ENCODE measurements at regions not wholly inside any gene's neighbourhood (a gene's known extent, or its start where the extent isn't known, plus 50 kb on each side); places are given as distances from the start of the nearest gene placed in this dataset.

DNA sequence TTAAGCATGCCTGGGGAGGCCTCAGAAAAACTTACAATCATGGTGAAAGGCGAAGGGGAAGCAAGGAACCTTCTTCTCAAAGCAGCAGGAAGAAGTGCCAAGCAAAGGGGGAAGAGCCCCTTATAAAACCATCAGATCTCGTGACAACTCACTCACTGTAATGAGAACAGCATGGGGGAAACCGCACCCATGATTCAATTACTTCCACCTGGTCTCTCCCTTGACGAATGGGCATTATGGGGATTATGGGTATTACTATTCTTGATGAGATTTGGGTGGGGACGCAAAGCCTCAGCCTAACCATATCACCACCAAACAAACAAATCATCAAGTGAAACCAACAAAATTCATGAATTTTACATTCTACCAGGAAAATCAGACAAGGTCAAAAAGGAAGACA is 76.7 kb upstream of the TAB3 start:
- POLR2A ChIA-PET = no interaction called here

DNA sequence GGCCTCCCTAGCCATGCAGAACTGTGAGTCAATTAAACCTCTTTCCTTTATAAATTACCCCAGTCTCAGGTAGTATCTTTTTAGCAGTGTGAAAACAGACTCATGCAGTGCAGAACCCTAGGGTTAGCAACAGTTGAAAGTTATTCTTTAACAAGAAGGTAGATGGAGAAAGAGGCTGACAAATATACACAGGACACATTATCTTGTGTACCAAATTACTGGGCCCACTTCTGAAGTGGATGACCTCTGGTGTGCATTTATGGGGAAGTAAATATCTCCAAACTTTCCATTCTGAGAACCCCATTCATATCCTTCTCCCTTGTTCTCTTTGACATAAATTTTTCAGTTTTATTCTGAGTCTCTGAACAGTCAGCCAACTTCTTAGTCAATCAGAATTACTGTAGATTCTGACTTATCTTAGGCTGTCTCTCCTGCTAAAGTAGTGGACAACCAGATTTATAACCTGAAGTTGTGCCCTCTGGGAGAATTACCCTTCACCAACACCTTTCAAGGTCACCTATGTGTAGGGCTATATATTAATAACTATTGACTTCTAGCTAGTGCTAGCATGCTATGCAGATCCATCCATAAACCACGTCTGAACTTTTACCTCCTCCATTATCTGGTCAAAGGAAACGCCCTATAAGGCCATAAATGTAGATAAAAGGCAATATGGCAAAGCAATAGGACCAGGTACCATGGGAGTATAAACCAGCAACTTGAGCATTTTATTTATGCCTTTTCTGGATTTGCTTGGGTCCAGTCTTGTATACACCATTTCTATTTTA is 72.5 kb upstream of the TAB3 start:
- Histone ChIP-seq H3K27ac (ENCODE audit: low read length in 2 of 2) (no peak overlapping the region), H3K4me3 (ENCODE audit: control extremely low read depth in 1 of 5, extremely low read depth in 1 of 5, insufficient read depth in 1 of 5, low read depth in 2 of 5, low read length in 4 of 5) (no peak overlapping the region), H2AFZ (ENCODE audit: insufficient read depth, low read depth, low read length, poor library complexity, severe bottlenecking) (no peak overlapping the region), H3K27me3 (replicated peaks in 1 of 4; ENCODE audit: control extremely low read depth in 1 of 4, control insufficient read depth in 3 of 4, insufficient read depth in 4 of 4, low read length in 3 of 4) (no peaks in the 10 kb centered on the region), H3K4me2 (replicated peaks; ENCODE audit: low read depth, low read length, poor library complexity, severe bottlenecking) (no peak overlapping the region), H3K9me3 (ENCODE audit: control extremely low read depth in 1 of 3, control insufficient read depth in 2 of 3, insufficient read depth in 1 of 3, low read length in 2 of 3) (no peaks in the 10 kb centered on the region), H3K9ac (ENCODE audit: low read length) (no peak overlapping the region), H3K79me2 (ENCODE audit: control insufficient read depth, insufficient read depth, low read length) (no peaks in the 10 kb centered on the region), H3K36me3 (replicated peaks in 1 of 2; ENCODE audit: control extremely low read depth in 1 of 2, control insufficient read depth in 1 of 2, extremely low read depth in 1 of 2, insufficient read depth in 2 of 2, low read length in 1 of 2) (no peaks in the 10 kb centered on the region), H3K4me1 (ENCODE audit: control insufficient read depth in 2 of 2, insufficient read depth in 2 of 2, low read length in 2 of 2) (no peaks in the 10 kb centered on the region), H4K20me1 (ENCODE audit: control insufficient read depth, insufficient read depth, low read length, poor library complexity, severe bottlenecking) (no peaks in the 10 kb centered on the region)
- no peaks in the 10 kb centered on the region for H3K9me3 Mint-ChIP-seq (ENCODE audit: insufficient read depth)
- ChIA-PET POLR2A (no interaction called here), CTCF (no interaction called here)
- DNase-seq = no peak
- no peaks in the 10 kb centered on the region for H3K27me3 Mint-ChIP-seq
- no peaks in the 10 kb centered on the region for H3K4me1 Mint-ChIP-seq
- TF ChIP-seq EZH2 (IDR thresholded peaks at IDR 0.05; ENCODE audit: borderline replicate concordance, insufficient read depth, low read depth, low read length, poor library complexity, severe bottlenecking) = no peak
- TF ChIP-seq, protein P1, sequence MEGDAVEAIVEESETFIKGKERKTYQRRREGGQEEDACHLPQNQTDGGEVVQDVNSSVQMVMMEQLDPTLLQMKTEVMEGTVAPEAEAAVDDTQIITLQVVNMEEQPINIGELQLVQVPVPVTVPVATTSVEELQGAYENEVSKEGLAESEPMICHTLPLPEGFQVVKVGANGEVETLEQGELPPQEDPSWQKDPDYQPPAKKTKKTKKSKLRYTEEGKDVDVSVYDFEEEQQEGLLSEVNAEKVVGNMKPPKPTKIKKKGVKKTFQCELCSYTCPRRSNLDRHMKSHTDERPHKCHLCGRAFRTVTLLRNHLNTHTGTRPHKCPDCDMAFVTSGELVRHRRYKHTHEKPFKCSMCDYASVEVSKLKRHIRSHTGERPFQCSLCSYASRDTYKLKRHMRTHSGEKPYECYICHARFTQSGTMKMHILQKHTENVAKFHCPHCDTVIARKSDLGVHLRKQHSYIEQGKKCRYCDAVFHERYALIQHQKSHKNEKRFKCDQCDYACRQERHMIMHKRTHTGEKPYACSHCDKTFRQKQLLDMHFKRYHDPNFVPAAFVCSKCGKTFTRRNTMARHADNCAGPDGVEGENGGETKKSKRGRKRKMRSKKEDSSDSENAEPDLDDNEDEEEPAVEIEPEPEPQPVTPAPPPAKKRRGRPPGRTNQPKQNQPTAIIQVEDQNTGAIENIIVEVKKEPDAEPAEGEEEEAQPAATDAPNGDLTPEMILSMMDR (IDR thresholded peaks at IDR 0.05) = no peak
- H3K4me3 Mint-ChIP-seq = no peak overlapping the region
- no CpG with 5 or more reads among the region's 2 CpGs for WGBS (ENCODE audit: insufficient coverage)
- ATAC-seq (ENCODE audit: low read depth) = no peak
- intact Hi-C loops (cut with micrococcal nuclease) = no loop called here
- H3K27ac Mint-ChIP-seq = no peak overlapping the region

More for the DNA sequence above, 76.7 kb upstream of the TAB3 start:
- Histone ChIP-seq H3K27me3 (replicated peaks in 1 of 4; ENCODE audit: control extremely low read depth in 1 of 4, control insufficient read depth in 3 of 4, insufficient read depth in 4 of 4, low read length in 3 of 4) (no peaks in the 10 kb centered on the region), H3K4me2 (replicated peaks; ENCODE audit: low read depth, low read length, poor library complexity, severe bottlenecking) (no peak overlapping the region), H3K4me1 (ENCODE audit: control insufficient read depth in 2 of 2, insufficient read depth in 2 of 2, low read length in 2 of 2) (no peaks in the 10 kb centered on the region), H3K36me3 (replicated peaks in 1 of 2; ENCODE audit: control extremely low read depth in 1 of 2, control insufficient read depth in 1 of 2, extremely low read depth in 1 of 2, insufficient read depth in 2 of 2, low read length in 1 of 2) (no peaks in the 10 kb centered on the region), H3K9ac (ENCODE audit: low read length) (no peak overlapping the region), H3K79me2 (ENCODE audit: control insufficient read depth, insufficient read depth, low read length) (no peaks in the 10 kb centered on the region), H2AFZ (ENCODE audit: insufficient read depth, low read depth, low read length, poor library complexity, severe bottlenecking) (no peak overlapping the region), H3K4me3 (ENCODE audit: control extremely low read depth in 1 of 5, extremely low read depth in 1 of 5, insufficient read depth in 1 of 5, low read depth in 2 of 5, low read length in 4 of 5) (no peak overlapping the region), H3K9me3 (ENCODE audit: control extremely low read depth in 1 of 3, control insufficient read depth in 2 of 3, insufficient read depth in 1 of 3, low read length in 2 of 3) (no peaks in the 10 kb centered on the region), H4K20me1 (ENCODE audit: control insufficient read depth, insufficient read depth, low read length, poor library complexity, severe bottlenecking) (no peaks in the 10 kb centered on the region), H3K27ac (ENCODE audit: low read length in 2 of 2) (no peak overlapping the region)
- H3K9me3 Mint-ChIP-seq (ENCODE audit: insufficient read depth) = no peaks in the 10 kb centered on the region
- intact Hi-C loops (cut with micrococcal nuclease) = no loop called here
- no peak overlapping the region for H3K27ac Mint-ChIP-seq
- no peaks in the 10 kb centered on the region for H3K27me3 Mint-ChIP-seq
- no peaks in the 10 kb centered on the region for H3K4me1 Mint-ChIP-seq
- TF ChIP-seq, protein P1 (IDR thresholded peaks at IDR 0.05) = no peak
- no peak for TF ChIP-seq EZH2 (IDR thresholded peaks at IDR 0.05; ENCODE audit: borderline replicate concordance, insufficient read depth, low read depth, low read length, poor library complexity, severe bottlenecking)
- H3K4me3 Mint-ChIP-seq = no peak overlapping the region
- no CpG with 5 or more reads among the region's 5 CpGs for WGBS (ENCODE audit: insufficient coverage)
- DNase-seq (no peak), ATAC-seq (ENCODE audit: low read depth) (no peak)
- CTCF ChIA-PET = no interaction called here
